ENCODE measurements at regions not wholly inside any gene's neighbourhood (a gene's known extent, or its start where the extent isn't known, plus 50 kb on each side); places are given as distances from the start of the nearest gene placed in this dataset.

DNA sequence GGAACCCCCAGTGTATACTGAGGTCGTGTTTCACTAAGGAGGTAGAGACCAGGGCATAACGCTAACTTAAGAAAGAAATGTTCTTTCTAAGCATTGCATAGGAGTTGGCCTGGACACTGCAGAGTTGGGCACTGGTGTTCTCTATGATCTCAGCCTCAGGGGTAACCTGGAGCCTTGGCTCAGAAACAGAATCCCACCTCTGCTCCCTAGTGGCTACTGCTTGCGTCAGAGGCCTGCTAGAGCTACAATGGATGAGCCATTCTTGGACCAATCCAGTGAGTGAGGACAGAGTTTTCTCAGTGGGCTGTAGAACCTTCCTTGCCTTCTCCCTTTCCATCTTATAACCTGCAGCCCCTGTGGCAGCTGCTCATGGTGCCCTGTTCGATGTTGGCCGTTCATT, 324.4 kb upstream of the CELF4 start:
- no peaks in the 10 kb centered on the region for H3K27me3 ChIP-seq
- no peak for TF ChIP-seq Cebpa-rat (IDR thresholded peaks at IDR 0.05)
- H3K4me3 ChIP-seq: no peak overlapping the region
- H3K9ac ChIP-seq: no peak overlapping the region
- no peaks in the 10 kb centered on the region for H3K9me3 ChIP-seq
- no peaks in the 10 kb centered on the region for H4K20me1 ChIP-seq
- H3K36me3 ChIP-seq: no peaks in the 10 kb centered on the region
- no peaks in the 10 kb centered on the region for H3K4me1 ChIP-seq
- H3K4me2 ChIP-seq: no peak overlapping the region
- H3K27ac ChIP-seq: no peak overlapping the region

DNA sequence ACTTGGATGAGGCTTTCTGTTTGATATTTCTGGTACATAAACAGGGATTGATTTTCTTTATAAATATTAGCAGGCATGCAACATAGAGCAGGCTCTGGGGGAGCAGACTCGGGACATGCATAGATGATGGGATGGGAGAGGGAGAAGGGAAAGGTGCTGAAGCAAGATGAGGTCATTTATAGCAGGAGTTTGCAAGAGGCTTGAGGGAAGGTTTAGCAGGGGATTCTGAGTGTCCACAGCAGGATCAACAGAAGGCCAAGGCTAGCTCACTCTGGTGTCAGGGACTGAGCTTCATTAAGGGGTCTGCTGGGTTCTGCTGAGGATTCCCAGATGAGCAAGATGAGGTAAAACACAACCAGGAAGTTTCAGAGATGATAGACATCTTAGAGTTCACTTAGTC, 309.1 kb upstream of the CELF4 start:
- no peak for TF ChIP-seq Cebpa-rat (IDR thresholded peaks at IDR 0.05)
- H3K36me3 ChIP-seq: no peaks in the 10 kb centered on the region
- no peaks in the 10 kb centered on the region for H3K27me3 ChIP-seq
- no peak overlapping the region for H3K9ac ChIP-seq
- H4K20me1 ChIP-seq: no peaks in the 10 kb centered on the region
- H3K4me2 ChIP-seq: no peak overlapping the region
- 0 out of 2 replicates have a peak, but pooled peaks cover 5% of the 10 kb centered on the region for H3K9me3 ChIP-seq
- no peak overlapping the region for H3K27ac ChIP-seq
- H3K4me1 ChIP-seq: no peaks in the 10 kb centered on the region
- no peak overlapping the region for H3K4me3 ChIP-seq

- H3K9ac ChIP-seq: no peak overlapping the region
- TF ChIP-seq Cebpa-rat (IDR thresholded peaks at IDR 0.05): no peak
- H3K4me2 ChIP-seq: no peak overlapping the region
- no peaks in the 10 kb centered on the region for H3K36me3 ChIP-seq
- H3K27me3 ChIP-seq: no peaks in the 10 kb centered on the region
- H3K9me3 ChIP-seq: no peaks in the 10 kb centered on the region
- no peak overlapping the region for H3K27ac ChIP-seq
- H3K4me1 ChIP-seq: no peaks in the 10 kb centered on the region
- H4K20me1 ChIP-seq: no peaks in the 10 kb centered on the region
- H3K4me3 ChIP-seq: no peak overlapping the region
Measured at GRCh38 chr18:37873416-37873815, 307.8 kb upstream of the CELF4 start.

GRCh38 chr18:37872562-37872961, 307.0 kb upstream of the CELF4 start:
- no peak for TF ChIP-seq Cebpa-rat (IDR thresholded peaks at IDR 0.05)
- no peaks in the 10 kb centered on the region for H3K27me3 ChIP-seq
- no peak overlapping the region for H3K4me2 ChIP-seq
- no peaks in the 10 kb centered on the region for H3K9me3 ChIP-seq
- no peaks in the 10 kb centered on the region for H4K20me1 ChIP-seq
- H3K27ac ChIP-seq: no peak overlapping the region
- no peak overlapping the region for H3K4me3 ChIP-seq
- H3K9ac ChIP-seq: no peak overlapping the region
- H3K4me1 ChIP-seq: no peaks in the 10 kb centered on the region
- no peaks in the 10 kb centered on the region for H3K36me3 ChIP-seq

DNA sequence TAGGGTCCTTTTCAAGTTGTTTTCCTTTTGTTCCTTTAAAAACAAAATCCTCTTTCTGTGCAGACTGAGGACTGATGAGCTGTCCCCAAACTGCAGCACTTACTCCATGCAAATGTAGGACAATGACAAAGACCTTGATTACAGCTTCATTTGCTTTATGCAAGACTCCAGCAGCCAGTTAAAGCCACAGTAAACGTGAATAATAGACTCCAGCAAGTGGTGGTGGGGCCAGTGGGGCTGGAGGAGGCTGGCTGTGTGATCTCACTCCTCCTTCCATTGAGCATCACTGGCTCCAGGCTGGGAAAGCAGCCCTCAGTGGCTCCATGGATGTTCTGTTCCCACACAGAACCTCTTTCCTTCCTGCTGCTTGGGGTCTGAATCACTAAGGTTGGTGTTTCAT, 306.0 kb upstream of the CELF4 start:
- Histone ChIP-seq H4K20me1 (no peaks in the 10 kb centered on the region), H3K9me3 (no peaks in the 10 kb centered on the region), H3K27ac (no peak overlapping the region), H3K27me3 (no peaks in the 10 kb centered on the region), H3K4me1 (no peaks in the 10 kb centered on the region), H3K4me2 (no peak overlapping the region), H3K4me3 (no peak overlapping the region), H3K36me3 (no peaks in the 10 kb centered on the region), H3K9ac (no peak overlapping the region)
- TF ChIP-seq Cebpa-rat (IDR thresholded peaks at IDR 0.05): no peak

- Histone ChIP-seq H3K27me3 (no peaks in the 10 kb centered on the region), H3K36me3 (no peaks in the 10 kb centered on the region), H3K9me3 (no peaks in the 10 kb centered on the region), H3K9ac (no peak overlapping the region), H3K4me3 (no peak overlapping the region), H3K4me1 (no peaks in the 10 kb centered on the region), H4K20me1 (no peaks in the 10 kb centered on the region), H3K4me2 (no peak overlapping the region), H3K27ac (no peak overlapping the region)
- TF ChIP-seq Cebpa-rat (IDR thresholded peaks at IDR 0.05): no peak
Measured at GRCh38 chr18:37869051-37869450, 303.5 kb upstream of the CELF4 start.

DNA sequence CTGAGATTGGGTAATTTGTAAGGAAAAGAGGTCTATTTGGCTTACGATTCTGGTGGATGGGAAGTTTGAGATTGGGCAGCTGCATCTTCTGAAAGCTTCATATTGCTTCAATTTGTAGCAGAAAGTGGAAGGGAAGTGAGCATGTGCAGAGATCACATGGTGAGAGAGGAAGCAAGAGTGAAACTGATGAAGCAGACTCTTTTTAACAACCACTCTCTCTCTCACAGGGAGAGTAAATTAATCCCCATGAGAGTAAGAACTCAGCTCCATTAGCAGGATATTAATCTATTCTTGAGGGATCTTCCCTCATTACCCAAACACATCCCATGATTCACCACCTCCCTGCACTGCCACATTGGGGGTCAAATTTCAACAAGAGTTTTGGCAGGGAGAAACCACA, 298.5 kb upstream of the CELF4 start:
- Histone ChIP-seq H3K9me3 (no peaks in the 10 kb centered on the region), H3K36me3 (no peaks in the 10 kb centered on the region), H3K4me2 (no peak overlapping the region), H3K27ac (no peak overlapping the region), H3K9ac (no peak overlapping the region), H4K20me1 (no peaks in the 10 kb centered on the region), H3K4me3 (no peak overlapping the region), H3K27me3 (no peaks in the 10 kb centered on the region), H3K4me1 (no peaks in the 10 kb centered on the region)
- no peak for TF ChIP-seq Cebpa-rat (IDR thresholded peaks at IDR 0.05)

DNA sequence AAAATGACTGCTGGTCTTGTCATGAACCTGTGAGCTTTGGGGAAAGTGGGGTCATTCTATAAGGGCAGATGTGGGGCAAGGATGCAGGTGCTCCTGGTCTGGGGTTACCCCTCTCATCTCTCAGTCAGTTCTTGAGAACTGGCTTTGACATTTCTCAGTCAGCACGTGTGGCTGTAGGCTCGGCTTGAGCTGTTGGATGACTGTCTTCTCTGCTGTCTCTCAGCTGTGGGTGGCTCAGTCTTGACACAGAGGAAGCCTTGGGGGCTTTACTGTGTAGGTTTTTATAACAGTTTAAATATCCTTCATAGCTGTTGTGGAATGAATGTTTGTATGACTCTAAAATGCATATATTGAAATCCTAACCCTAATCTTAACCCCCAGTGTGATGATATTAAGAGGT, 296.4 kb upstream of the CELF4 start:
- no peak for TF ChIP-seq Cebpa-rat (IDR thresholded peaks at IDR 0.05)
- 0 out of 2 replicates have a peak, but pooled peaks cover 2% of the 10 kb centered on the region for H3K9me3 ChIP-seq
- no peak overlapping the region for H3K27ac ChIP-seq
- no peaks in the 10 kb centered on the region for H4K20me1 ChIP-seq
- no peaks in the 10 kb centered on the region for H3K4me1 ChIP-seq
- no peak overlapping the region for H3K9ac ChIP-seq
- no peak overlapping the region for H3K4me2 ChIP-seq
- H3K27me3 ChIP-seq: no peaks in the 10 kb centered on the region
- no peak overlapping the region for H3K4me3 ChIP-seq
- no peaks in the 10 kb centered on the region for H3K36me3 ChIP-seq

DNA sequence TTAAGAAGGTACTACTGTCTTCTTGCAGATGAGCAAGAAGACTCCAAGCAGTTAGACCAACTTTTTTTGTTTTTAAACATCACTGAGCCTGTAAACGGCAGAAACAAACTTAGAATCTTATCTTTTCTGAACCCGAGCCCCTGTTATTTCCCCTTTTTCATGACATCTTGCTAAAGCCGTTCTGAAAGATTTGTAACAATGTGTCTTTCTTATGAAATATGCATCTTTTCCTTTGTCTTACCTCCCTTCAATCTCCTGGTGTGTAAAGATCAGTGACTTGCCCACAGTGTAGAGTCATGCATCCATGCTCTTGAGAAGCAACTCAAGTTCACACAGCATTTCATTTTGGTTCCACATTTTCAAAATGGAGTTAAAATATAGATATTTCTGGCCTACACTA, 288.8 kb upstream of the CELF4 start:
- H3K4me2 ChIP-seq: no peak overlapping the region
- H3K27me3 ChIP-seq: no peaks in the 10 kb centered on the region
- H3K4me1 ChIP-seq: no peaks in the 10 kb centered on the region
- TF ChIP-seq Cebpa-rat (IDR thresholded peaks at IDR 0.05): no peak
- H3K27ac ChIP-seq: no peak overlapping the region
- no peaks in the 10 kb centered on the region for H4K20me1 ChIP-seq
- H3K4me3 ChIP-seq: no peak overlapping the region
- no peaks in the 10 kb centered on the region for H3K36me3 ChIP-seq
- H3K9me3 ChIP-seq: 0 out of 2 replicates have a peak, but pooled peaks cover 6% of the 10 kb centered on the region
- H3K9ac ChIP-seq: no peak overlapping the region

- Histone ChIP-seq H3K4me2 (no peak overlapping the region), H3K27me3 (no peaks in the 10 kb centered on the region), H3K4me1 (no peaks in the 10 kb centered on the region), H3K4me3 (no peak overlapping the region), H3K9me3 (0 out of 2 replicates have a peak, but pooled peaks cover 6% of the 10 kb centered on the region), H3K27ac (no peak overlapping the region), H3K9ac (no peak overlapping the region), H4K20me1 (no peaks in the 10 kb centered on the region), H3K36me3 (no peaks in the 10 kb centered on the region)
- no peak for TF ChIP-seq Cebpa-rat (IDR thresholded peaks at IDR 0.05)
Measured at GRCh38 chr18:37853706-37854105, 288.1 kb upstream of the CELF4 start.

DNA sequence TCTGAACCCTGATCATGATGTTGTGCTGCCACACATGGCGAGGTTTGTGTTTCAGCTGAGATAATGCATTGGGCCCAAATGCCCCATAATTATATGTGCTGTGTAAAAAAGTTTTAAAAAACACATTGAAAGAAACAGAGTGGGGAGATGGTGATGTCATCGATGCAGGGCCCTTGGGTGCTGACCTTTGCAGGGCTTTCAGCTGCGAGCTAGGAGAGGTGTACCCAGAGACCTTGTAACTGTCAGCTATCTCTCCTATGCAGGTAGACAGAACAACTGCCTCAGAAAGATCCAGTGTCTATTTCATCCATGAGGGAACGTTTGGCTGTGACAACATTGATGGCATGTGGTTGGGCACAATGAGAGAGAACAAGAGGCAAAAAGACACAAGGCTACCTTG, 286.9 kb upstream of the CELF4 start:
- no peak overlapping the region for H3K4me2 ChIP-seq
- H3K27ac ChIP-seq: no peak overlapping the region

More for the DNA sequence above, 286.9 kb upstream of the CELF4 start:
- no peak overlapping the region for H3K9ac ChIP-seq
- 0 out of 2 replicates have a peak, but pooled peaks cover 6% of the 10 kb centered on the region for H3K9me3 ChIP-seq
- no peaks in the 10 kb centered on the region for H4K20me1 ChIP-seq
- no peak overlapping the region for H3K4me3 ChIP-seq
- H3K4me1 ChIP-seq: no peaks in the 10 kb centered on the region
- TF ChIP-seq Cebpa-rat (IDR thresholded peaks at IDR 0.05): no peak
- H3K36me3 ChIP-seq: no peaks in the 10 kb centered on the region
- H3K27me3 ChIP-seq: no peaks in the 10 kb centered on the region
